B cell (primary cell): ENCODE measurements at regions not wholly inside any gene's neighbourhood (a gene's known extent, or its start where the extent isn't known, plus 50 kb on each side); places are given as distances from the start of the nearest gene placed in this dataset.

Experiments
- EZH2 ChIP-seq: IDR thresholded peaks from 2 replicates; pipeline ENCODE4 v1.6.1; 2012; ENCODE audit warnings: borderline replicate concordance, low read depth, mild to moderate bottlenecking, moderate library complexity, low read length; ENCODE audit not compliant: insufficient read depth, poor library complexity, severe bottlenecking
- TF ChIP-seq, protein P1 (sequence below): fragments of 200-600 bp; IDR thresholded peaks from one replicate; pipeline ENCODE4 v1.8.0; 2022; ENCODE audit warnings: antibody characterized with exemption, mild to moderate bottlenecking

DNA sequence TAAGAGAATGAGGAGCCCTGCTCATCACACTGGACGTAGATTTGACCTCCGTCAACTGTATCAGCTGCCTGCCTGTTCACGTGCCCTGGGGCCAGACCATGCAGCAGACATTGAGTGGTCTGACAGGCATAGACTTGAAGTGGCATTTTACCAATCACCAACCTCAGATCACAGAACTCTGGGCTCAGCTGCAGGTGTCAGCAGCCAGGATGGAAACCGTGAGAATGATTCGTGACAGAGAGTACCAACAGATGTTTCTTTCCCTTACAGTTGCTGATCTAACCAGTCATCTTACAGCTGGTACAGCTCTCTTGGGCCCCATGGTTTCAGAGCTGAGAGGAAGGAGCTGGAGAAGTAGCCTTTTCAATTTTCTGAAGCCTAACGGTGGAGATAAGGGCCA, 148.9 kb downstream of the EN1 start:
- TF ChIP-seq, protein P1, sequence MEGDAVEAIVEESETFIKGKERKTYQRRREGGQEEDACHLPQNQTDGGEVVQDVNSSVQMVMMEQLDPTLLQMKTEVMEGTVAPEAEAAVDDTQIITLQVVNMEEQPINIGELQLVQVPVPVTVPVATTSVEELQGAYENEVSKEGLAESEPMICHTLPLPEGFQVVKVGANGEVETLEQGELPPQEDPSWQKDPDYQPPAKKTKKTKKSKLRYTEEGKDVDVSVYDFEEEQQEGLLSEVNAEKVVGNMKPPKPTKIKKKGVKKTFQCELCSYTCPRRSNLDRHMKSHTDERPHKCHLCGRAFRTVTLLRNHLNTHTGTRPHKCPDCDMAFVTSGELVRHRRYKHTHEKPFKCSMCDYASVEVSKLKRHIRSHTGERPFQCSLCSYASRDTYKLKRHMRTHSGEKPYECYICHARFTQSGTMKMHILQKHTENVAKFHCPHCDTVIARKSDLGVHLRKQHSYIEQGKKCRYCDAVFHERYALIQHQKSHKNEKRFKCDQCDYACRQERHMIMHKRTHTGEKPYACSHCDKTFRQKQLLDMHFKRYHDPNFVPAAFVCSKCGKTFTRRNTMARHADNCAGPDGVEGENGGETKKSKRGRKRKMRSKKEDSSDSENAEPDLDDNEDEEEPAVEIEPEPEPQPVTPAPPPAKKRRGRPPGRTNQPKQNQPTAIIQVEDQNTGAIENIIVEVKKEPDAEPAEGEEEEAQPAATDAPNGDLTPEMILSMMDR = no peak
- TF ChIP-seq EZH2 = no peak
